ENCODE measurements at regions not wholly inside any gene's neighbourhood (a gene's known extent, or its start where the extent isn't known, plus 50 kb on each side); places are given as distances from the start of the nearest gene placed in this dataset.

DNA sequence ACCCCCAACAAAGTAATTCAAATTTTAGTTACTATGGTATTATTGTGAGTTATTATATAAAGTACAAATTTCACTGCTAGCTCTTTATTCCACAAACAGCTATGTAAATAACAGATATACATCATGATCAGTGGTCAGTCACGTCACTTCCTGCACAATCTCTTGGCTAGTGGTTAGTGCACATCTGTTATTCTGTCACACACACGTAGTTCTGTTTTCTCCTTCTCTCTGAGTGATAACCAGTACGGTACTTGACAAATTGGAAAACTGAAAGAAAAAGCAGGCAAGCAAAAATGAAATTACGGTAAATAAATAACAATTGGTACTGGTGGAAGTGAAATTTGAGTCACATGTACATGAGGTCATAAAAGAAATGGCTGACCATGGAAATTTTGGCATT, 728.7 kb downstream of the CCDC85A start:
- CTCF ChIA-PET: interaction anchor here (0.6 kb wide), 1 partner anchor 173 kb away, joined by 7 read pairs; no protein-coding TSS in a partner anchor
- H3K27me3 Mint-ChIP-seq (ENCODE audit: unreplicated experiment): no peaks in the 10 kb centered on the region
- peaks cover 9% of the 10 kb centered on the region for H3K9me3 Mint-ChIP-seq (ENCODE audit: low read depth, unreplicated experiment)
- no peaks in the 10 kb centered on the region for H3K4me1 Mint-ChIP-seq (ENCODE audit: low read depth, unreplicated experiment)
- no peak for TF ChIP-seq CTCF (IDR thresholded peaks at IDR 0.05; ENCODE audit: unreplicated experiment)
- no peaks in the 10 kb centered on the region for H3K36me3 Mint-ChIP-seq (ENCODE audit: insufficient read depth, unreplicated experiment)
- no peak overlapping the region for H3K27ac Mint-ChIP-seq (ENCODE audit: unreplicated experiment)
- no peak for DNase-seq
- intact Hi-C loops (cut with micrococcal nuclease; ENCODE audit: unreplicated experiment): no loop called here
- no peak overlapping the region for H3K4me3 Mint-ChIP-seq (ENCODE audit: low read depth, unreplicated experiment)
- BruUV-seq (replicated peaks): no TSS peak

- Mint-ChIP-seq H3K27me3 (ENCODE audit: unreplicated experiment) (no peaks in the 10 kb centered on the region), H3K9me3 (ENCODE audit: low read depth, unreplicated experiment) (peaks cover 9% of the 10 kb centered on the region), H3K27ac (ENCODE audit: unreplicated experiment) (no peak overlapping the region), H3K4me3 (ENCODE audit: low read depth, unreplicated experiment) (no peak overlapping the region), H3K4me1 (ENCODE audit: low read depth, unreplicated experiment) (no peaks in the 10 kb centered on the region), H3K36me3 (ENCODE audit: insufficient read depth, unreplicated experiment) (no peaks in the 10 kb centered on the region)
- BruUV-seq (replicated peaks): no TSS peak
- intact Hi-C loops (cut with micrococcal nuclease; ENCODE audit: unreplicated experiment): no loop called here
- CTCF ChIA-PET: no interaction called here
- DNase-seq: no peak
- TF ChIP-seq CTCF (IDR thresholded peaks at IDR 0.05; ENCODE audit: unreplicated experiment): no peak
These were observed 735.0 kb downstream of the CCDC85A start for GRCh38 chr2:56918790-56919189.

DNA sequence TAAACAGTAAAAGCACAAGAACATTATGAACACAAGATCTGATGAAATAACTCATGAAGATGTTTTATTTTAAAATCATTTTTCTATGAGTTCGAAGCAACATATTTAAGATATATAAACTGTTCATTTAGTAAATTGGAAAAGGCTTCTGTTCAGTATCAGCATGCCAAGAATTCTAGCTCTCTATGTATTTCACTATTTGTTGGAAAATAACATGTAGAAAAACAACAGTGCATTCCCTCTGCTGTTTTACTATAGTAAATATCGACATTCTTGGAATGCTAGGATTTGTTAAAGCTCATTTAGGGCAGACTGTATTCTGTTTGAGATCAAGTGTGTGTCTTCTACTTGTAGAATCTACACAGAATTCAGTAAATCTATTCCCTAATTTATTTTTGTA, 750.2 kb downstream of the CCDC85A start:
- intact Hi-C loops (cut with micrococcal nuclease; ENCODE audit: unreplicated experiment): no loop called here
- no TSS peak for BruUV-seq (replicated peaks)
- CTCF ChIA-PET: no interaction called here
- Mint-ChIP-seq H3K9me3 (ENCODE audit: low read depth, unreplicated experiment) (no peaks in the 10 kb centered on the region), H3K36me3 (ENCODE audit: insufficient read depth, unreplicated experiment) (no peaks in the 10 kb centered on the region), H3K27ac (ENCODE audit: unreplicated experiment) (no peak overlapping the region), H3K4me1 (ENCODE audit: low read depth, unreplicated experiment) (no peaks in the 10 kb centered on the region), H3K27me3 (ENCODE audit: unreplicated experiment) (no peaks in the 10 kb centered on the region), H3K4me3 (ENCODE audit: low read depth, unreplicated experiment) (no peak overlapping the region)
- DNase-seq: no peak
- no peak for TF ChIP-seq CTCF (IDR thresholded peaks at IDR 0.05; ENCODE audit: unreplicated experiment)

GRCh38 chr2:56934866-56935265, 751.1 kb downstream of the CCDC85A start:
- Mint-ChIP-seq H3K4me1 (ENCODE audit: low read depth, unreplicated experiment) (no peaks in the 10 kb centered on the region), H3K36me3 (ENCODE audit: insufficient read depth, unreplicated experiment) (no peaks in the 10 kb centered on the region), H3K9me3 (ENCODE audit: low read depth, unreplicated experiment) (no peaks in the 10 kb centered on the region), H3K4me3 (ENCODE audit: low read depth, unreplicated experiment) (no peak overlapping the region), H3K27ac (ENCODE audit: unreplicated experiment) (no peak overlapping the region), H3K27me3 (ENCODE audit: unreplicated experiment) (no peaks in the 10 kb centered on the region)
- CTCF ChIA-PET: no interaction called here
- no peak for DNase-seq
- BruUV-seq (replicated peaks): no TSS peak
- intact Hi-C loops (cut with micrococcal nuclease; ENCODE audit: unreplicated experiment): no loop called here
- no peak for TF ChIP-seq CTCF (IDR thresholded peaks at IDR 0.05; ENCODE audit: unreplicated experiment)

- H3K27ac Mint-ChIP-seq (ENCODE audit: unreplicated experiment): no peak overlapping the region
- no peak overlapping the region for H3K4me3 Mint-ChIP-seq (ENCODE audit: low read depth, unreplicated experiment)
- H3K27me3 Mint-ChIP-seq (ENCODE audit: unreplicated experiment): no peaks in the 10 kb centered on the region
- no peaks in the 10 kb centered on the region for H3K4me1 Mint-ChIP-seq (ENCODE audit: low read depth, unreplicated experiment)
- TF ChIP-seq CTCF (IDR thresholded peaks at IDR 0.05; ENCODE audit: unreplicated experiment): no peak
- CTCF ChIA-PET: no interaction called here
- no peak for DNase-seq
- H3K36me3 Mint-ChIP-seq (ENCODE audit: insufficient read depth, unreplicated experiment): no peaks in the 10 kb centered on the region
- peaks cover 4% of the 10 kb centered on the region for H3K9me3 Mint-ChIP-seq (ENCODE audit: low read depth, unreplicated experiment)
- intact Hi-C loops (cut with micrococcal nuclease; ENCODE audit: unreplicated experiment): no loop called here
- no TSS peak for BruUV-seq (replicated peaks)
These were observed 756.3 kb downstream of the CCDC85A start for GRCh38 chr2:56940054-56940453.

Measured in Calu3 (cell line).